Smooth muscle cell (in vitro differentiated cells): ENCODE measurements at regions not wholly inside any gene's neighbourhood (a gene's known extent, or its start where the extent isn't known, plus 50 kb on each side); places are given as distances from the start of the nearest gene placed in this dataset.

Experiments used
- DNase-seq: peaks from one replicate; lab custom pipeline; 2025; ENCODE audit not compliant: unreplicated experiment; lab: John Stamatoyannopoulos, UW
- H2AFZ ChIP-seq: fragments of 200-600 bp; sonication (generic); 2 replicates; pipeline ENCODE4 v1.6.0; 2016; ENCODE audit warnings: antibody characterized with exemption, low read depth, mild to moderate bottlenecking
- H3F3A ChIP-seq: fragments of 200-600 bp; sonication (generic); 2 replicates; pipeline ENCODE4 v1.6.0; 2017; ENCODE audit warnings: antibody characterized with exemption, low read depth
- H3K27ac ChIP-seq: fragments of 200-600 bp; sonication (generic); 2 replicates; pipeline ENCODE4 v1.5.1; 2016; ENCODE audit warnings: low read depth, mild to moderate bottlenecking
- H3K27me3 ChIP-seq: fragments of 200-600 bp; sonication (generic); 2 replicates; pipeline ENCODE4 v1.6.1; 2016; ENCODE audit warnings: low read depth, mild to moderate bottlenecking
- H3K36me3 ChIP-seq: fragments of 200-600 bp; sonication (generic); 2 replicates; pipeline ENCODE4 v1.5.1; 2016; ENCODE audit warnings: low read depth
- H3K4me1 ChIP-seq: fragments of 200-600 bp; sonication (generic); 2 replicates; pipeline ENCODE4 v1.5.1; 2016; ENCODE audit warnings: low read depth
- H3K4me2 ChIP-seq: fragments of 200-600 bp; sonication (generic); 2 replicates; pipeline ENCODE4 v1.6.0; 2016; ENCODE audit warnings: mild to moderate bottlenecking
- H3K4me3 ChIP-seq: fragments of 200-600 bp; sonication (generic); 2 replicates; pipeline ENCODE4 v1.5.1; 2016; ENCODE audit warnings: mild to moderate bottlenecking
- H3K79me2 ChIP-seq: fragments of 200-600 bp; sonication (generic); 2 replicates; pipeline ENCODE4 v1.6.0; 2016; ENCODE audit warnings: low read depth, mild to moderate bottlenecking
- H3K9ac ChIP-seq: fragments of 200-600 bp; sonication (generic); 2 replicates; pipeline ENCODE4 v1.6.0; 2016; ENCODE audit warnings: low read depth
- H3K9me3 ChIP-seq: fragments of 200-600 bp; sonication (generic); replicated peaks from 2 replicates; pipeline ENCODE4 v1.5.1; 2016; ENCODE audit warnings: low read depth
- H4K20me1 ChIP-seq: fragments of 200-600 bp; sonication (generic); 2 replicates; pipeline ENCODE4 v1.6.0; 2016; ENCODE audit warnings: low read depth
- WGBS: methylation state at CpG from one replicate; pipeline ENCODE4 v1.1.7; 2016; ENCODE audit warnings: low lambda C conversion rate; 5-methylcytosine and 5-hydroxymethylcytosine counted together
- TF ChIP-seq, protein P1 (sequence below): fragments of 200-600 bp; sonication (generic); IDR thresholded peaks from 2 replicates; pipeline ENCODE4 v1.5.1; 2017; ENCODE audit warnings: borderline replicate concordance, mild to moderate bottlenecking, antibody characterized with exemption; ENCODE audit not compliant: insufficient read depth, poor library complexity, severe bottlenecking

- Histone ChIP-seq H3K79me2 (no peaks in the 10 kb centered on the region), H3K36me3 (no peaks in the 10 kb centered on the region), H4K20me1 (no peaks in the 10 kb centered on the region), H3K4me2 (no peak overlapping the region), H3K27ac (no peak overlapping the region), H3K9me3 (no peaks in the 10 kb centered on the region), H2AFZ (peak overlapping the region; percentile 92), H3K9ac (no peak overlapping the region), H3K4me3 (no peak overlapping the region), H3K27me3 (no peaks in the 10 kb centered on the region), H3F3A (no peaks in the 10 kb centered on the region), H3K4me1 (peaks cover 13% of the 10 kb centered on the region)
- 84% methylated on average over 3 of the region's 3 CpGs for WGBS
- TF ChIP-seq, protein P1, sequence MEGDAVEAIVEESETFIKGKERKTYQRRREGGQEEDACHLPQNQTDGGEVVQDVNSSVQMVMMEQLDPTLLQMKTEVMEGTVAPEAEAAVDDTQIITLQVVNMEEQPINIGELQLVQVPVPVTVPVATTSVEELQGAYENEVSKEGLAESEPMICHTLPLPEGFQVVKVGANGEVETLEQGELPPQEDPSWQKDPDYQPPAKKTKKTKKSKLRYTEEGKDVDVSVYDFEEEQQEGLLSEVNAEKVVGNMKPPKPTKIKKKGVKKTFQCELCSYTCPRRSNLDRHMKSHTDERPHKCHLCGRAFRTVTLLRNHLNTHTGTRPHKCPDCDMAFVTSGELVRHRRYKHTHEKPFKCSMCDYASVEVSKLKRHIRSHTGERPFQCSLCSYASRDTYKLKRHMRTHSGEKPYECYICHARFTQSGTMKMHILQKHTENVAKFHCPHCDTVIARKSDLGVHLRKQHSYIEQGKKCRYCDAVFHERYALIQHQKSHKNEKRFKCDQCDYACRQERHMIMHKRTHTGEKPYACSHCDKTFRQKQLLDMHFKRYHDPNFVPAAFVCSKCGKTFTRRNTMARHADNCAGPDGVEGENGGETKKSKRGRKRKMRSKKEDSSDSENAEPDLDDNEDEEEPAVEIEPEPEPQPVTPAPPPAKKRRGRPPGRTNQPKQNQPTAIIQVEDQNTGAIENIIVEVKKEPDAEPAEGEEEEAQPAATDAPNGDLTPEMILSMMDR, result no peak
- DNase-seq, result no peak
Measured at GRCh38 chr3:190197346-190197763, 76.7 kb upstream of the P3H2 start.

- no peak overlapping the region for H2AFZ ChIP-seq
- no peaks in the 10 kb centered on the region for H3K36me3 ChIP-seq
- H3K79me2 ChIP-seq, result no peaks in the 10 kb centered on the region
- no peak overlapping the region for H3K4me3 ChIP-seq
- no peak overlapping the region for H3K9ac ChIP-seq
- 82% methylated on average over 3 of the region's 3 CpGs for WGBS
- no peaks in the 10 kb centered on the region for H4K20me1 ChIP-seq
- H3K4me1 ChIP-seq, result peaks cover 10% of the 10 kb centered on the region
- no peak overlapping the region for H3K4me2 ChIP-seq
- no peaks in the 10 kb centered on the region for H3K27me3 ChIP-seq
- TF ChIP-seq, protein P1, result no peak
- no peaks in the 10 kb centered on the region for H3F3A ChIP-seq
- H3K27ac ChIP-seq, result no peak overlapping the region
- DNase-seq, result no peak
- H3K9me3 ChIP-seq, result no peaks in the 10 kb centered on the region
Measured at GRCh38 chr3:190194506-190194905, 73.8 kb upstream of the P3H2 start.

- 48% methylated on average over 4 of the region's 4 CpGs for WGBS
- Histone ChIP-seq H3K36me3 (no peaks in the 10 kb centered on the region), H4K20me1 (no peaks in the 10 kb centered on the region), H3K79me2 (no peaks in the 10 kb centered on the region), H3K4me3 (no peak overlapping the region), H3K27ac (no peak overlapping the region), H3K27me3 (no peaks in the 10 kb centered on the region), H3K9ac (no peak overlapping the region), H2AFZ (no peak overlapping the region), H3K9me3 (no peaks in the 10 kb centered on the region), H3F3A (no peaks in the 10 kb centered on the region), H3K4me2 (no peak overlapping the region), H3K4me1 (peaks cover 9% of the 10 kb centered on the region)
- TF ChIP-seq, protein P1, result no peak
- DNase-seq, result no peak
Measured at GRCh38 chr3:190193210-190193609, 72.5 kb upstream of the P3H2 start.

DNA sequence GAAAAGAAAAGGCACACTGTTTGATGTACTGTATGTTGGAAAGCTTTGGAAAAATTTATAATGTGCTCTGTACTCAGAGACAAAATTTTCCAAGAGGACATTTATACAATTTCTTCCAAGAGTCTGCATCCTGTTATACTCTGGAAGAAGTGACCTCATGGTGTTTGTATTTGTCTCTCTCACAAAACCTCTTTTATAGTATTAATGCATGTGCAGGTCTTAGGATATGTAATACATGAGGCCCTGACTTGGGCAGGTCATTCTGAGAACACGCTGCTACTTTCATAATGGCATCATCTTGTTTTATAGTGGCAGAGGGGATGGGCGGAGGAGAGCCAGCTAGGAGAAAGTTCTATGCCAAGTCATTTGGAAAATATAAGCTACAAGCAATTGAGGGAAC lies 72.0 kb upstream of the P3H2 start:
- Histone ChIP-seq H3K27me3 (no peaks in the 10 kb centered on the region), H3K4me1 (peaks cover 5% of the 10 kb centered on the region), H3K79me2 (no peaks in the 10 kb centered on the region), H3K9ac (no peak overlapping the region), H2AFZ (no peak overlapping the region), H3K4me2 (no peak overlapping the region), H4K20me1 (no peaks in the 10 kb centered on the region), H3K36me3 (no peaks in the 10 kb centered on the region), H3K9me3 (no peaks in the 10 kb centered on the region), H3F3A (no peaks in the 10 kb centered on the region), H3K4me3 (no peak overlapping the region), H3K27ac (no peak overlapping the region)
- TF ChIP-seq, protein P1, result no peak
- DNase-seq, result no peak
- 94% methylated on average over 2 of the region's 2 CpGs for WGBS
